Endothelial cell (in vitro differentiated cells): ENCODE measurements at regions not wholly inside any gene's neighbourhood (a gene's known extent, or its start where the extent isn't known, plus 50 kb on each side); places are given as distances from the start of the nearest gene placed in this dataset.

Experiments
- DNase-seq: peaks from one replicate; pipeline ENCODE4 v3.0.0; 2021; ENCODE audit warnings: low spot score
- H3K27ac Mint-ChIP-seq: one replicate; pipeline ENCODE4 v1.8.0; 2021; ENCODE audit warnings: mixed read lengths, inconsistent platforms; ENCODE audit not compliant: unreplicated experiment
- H3K27me3 Mint-ChIP-seq: one replicate; pipeline ENCODE4 v1.8.0; 2021; ENCODE audit warnings: mild to moderate bottlenecking, moderate library complexity, mixed read lengths, inconsistent platforms; ENCODE audit not compliant: unreplicated experiment
- H3K36me3 Mint-ChIP-seq: one replicate; pipeline ENCODE4 v1.8.0; 2021; ENCODE audit warnings: mild to moderate bottlenecking, low read depth, mixed read lengths, inconsistent platforms; ENCODE audit not compliant: unreplicated experiment
- H3K4me1 Mint-ChIP-seq: one replicate; pipeline ENCODE4 v1.8.0; 2021; ENCODE audit warnings: mild to moderate bottlenecking, mixed read lengths, inconsistent platforms; ENCODE audit not compliant: unreplicated experiment
- H3K4me3 Mint-ChIP-seq: one replicate; pipeline ENCODE4 v1.8.0; 2021; ENCODE audit warnings: mild to moderate bottlenecking, mixed read lengths, inconsistent platforms; ENCODE audit not compliant: unreplicated experiment
- H3K9me3 Mint-ChIP-seq: one replicate; pipeline ENCODE4 v1.8.0; 2021; ENCODE audit warnings: mixed read lengths, inconsistent platforms; ENCODE audit not compliant: unreplicated experiment
- CTCF ChIP-seq: fragments of 200-600 bp; sonication (generic); IDR thresholded peaks from one replicate; pipeline ENCODE4 v1.5.0; 2021; ENCODE audit warnings: antibody characterized with exemption; ENCODE audit not compliant: unreplicated experiment

GRCh38 chr7:131737746-131738465 lies 181.5 kb upstream of the PODXL start:
- Mint-ChIP-seq H3K27ac (no peak overlapping the region), H3K9me3 (no peaks in the 10 kb centered on the region), H3K4me1 (peaks cover 4% of the 10 kb centered on the region), H3K36me3 (no peaks in the 10 kb centered on the region), H3K27me3 (no peaks in the 10 kb centered on the region), H3K4me3 (no peak overlapping the region)
- DNase-seq, result no peak
- TF ChIP-seq CTCF, result no peak

GRCh38 chr7:131735101-131735500 lies 178.7 kb upstream of the PODXL start:
- Mint-ChIP-seq H3K4me1 (no peaks in the 10 kb centered on the region), H3K9me3 (no peaks in the 10 kb centered on the region), H3K27ac (no peak overlapping the region), H3K27me3 (no peaks in the 10 kb centered on the region), H3K4me3 (no peak overlapping the region), H3K36me3 (no peaks in the 10 kb centered on the region)
- DNase-seq, result no peak
- no peak for TF ChIP-seq CTCF

GRCh38 chr7:131733604-131734003 lies 177.2 kb upstream of the PODXL start:
- H3K9me3 Mint-ChIP-seq, result peaks cover 5% of the 10 kb centered on the region
- H3K27ac Mint-ChIP-seq, result no peak overlapping the region
- H3K4me3 Mint-ChIP-seq, result no peak overlapping the region
- no peaks in the 10 kb centered on the region for H3K4me1 Mint-ChIP-seq
- peaks cover 4% of the 10 kb centered on the region for H3K36me3 Mint-ChIP-seq
- no peak for TF ChIP-seq CTCF
- no peak for DNase-seq
- peaks cover 2% of the 10 kb centered on the region for H3K27me3 Mint-ChIP-seq

GRCh38 chr7:131727189-131727588 lies 170.8 kb upstream of the PODXL start:
- TF ChIP-seq CTCF, result no peak
- Mint-ChIP-seq H3K4me3 (no peak overlapping the region), H3K4me1 (peaks cover 7% of the 10 kb centered on the region), H3K36me3 (peaks cover 8% of the 10 kb centered on the region), H3K27me3 (peaks cover 6% of the 10 kb centered on the region), H3K9me3 (peaks cover 6% of the 10 kb centered on the region), H3K27ac (no peak overlapping the region)
- DNase-seq, result no peak

- Mint-ChIP-seq H3K9me3 (peaks cover 6% of the 10 kb centered on the region), H3K4me3 (no peak overlapping the region), H3K27me3 (peaks cover 6% of the 10 kb centered on the region), H3K4me1 (peaks cover 11% of the 10 kb centered on the region), H3K27ac (no peak overlapping the region), H3K36me3 (peaks cover 8% of the 10 kb centered on the region)
- no peak for TF ChIP-seq CTCF
- DNase-seq, result no peak
Observed at GRCh38 chr7:131726686-131727085, 170.3 kb upstream of the PODXL start.
